ENCODE measurements at regions not wholly inside any gene's neighbourhood (a gene's known extent, or its start where the extent isn't known, plus 50 kb on each side); places are given as distances from the start of the nearest gene placed in this dataset.
"Not testable (repeated sequence)": the region's sequence is repeated elsewhere in the genome, so short reads cannot be mapped to it uniquely, and the experiment has no call there.

- no peak for DNase-seq
Measured at GRCh38 chr7:21318916-21319270, 109.0 kb upstream of the SP4 start.

DNA sequence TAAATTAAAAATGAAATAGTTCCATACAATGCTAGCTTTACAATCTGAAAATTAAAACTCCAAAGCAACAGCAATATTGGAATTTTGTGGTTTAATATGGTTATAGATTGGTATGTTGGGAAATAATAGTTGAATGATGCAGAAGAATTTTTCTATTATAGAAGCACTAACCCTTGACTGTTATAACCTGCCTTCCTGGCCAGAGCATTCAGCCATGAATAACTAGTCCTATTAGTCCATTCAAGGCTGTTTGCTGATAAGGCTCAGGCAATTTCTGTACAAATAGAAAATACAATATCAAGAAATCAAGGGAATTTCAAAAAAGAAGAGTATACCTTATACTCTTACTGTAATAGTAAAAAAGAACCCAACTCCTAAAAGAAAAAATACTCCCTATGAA is 101.6 kb upstream of the SP4 start:
- DNase-seq = no peak

GRCh38 chr7:21326921-21327320 is 101.0 kb upstream of the SP4 start:
- no peak for DNase-seq

DNA sequence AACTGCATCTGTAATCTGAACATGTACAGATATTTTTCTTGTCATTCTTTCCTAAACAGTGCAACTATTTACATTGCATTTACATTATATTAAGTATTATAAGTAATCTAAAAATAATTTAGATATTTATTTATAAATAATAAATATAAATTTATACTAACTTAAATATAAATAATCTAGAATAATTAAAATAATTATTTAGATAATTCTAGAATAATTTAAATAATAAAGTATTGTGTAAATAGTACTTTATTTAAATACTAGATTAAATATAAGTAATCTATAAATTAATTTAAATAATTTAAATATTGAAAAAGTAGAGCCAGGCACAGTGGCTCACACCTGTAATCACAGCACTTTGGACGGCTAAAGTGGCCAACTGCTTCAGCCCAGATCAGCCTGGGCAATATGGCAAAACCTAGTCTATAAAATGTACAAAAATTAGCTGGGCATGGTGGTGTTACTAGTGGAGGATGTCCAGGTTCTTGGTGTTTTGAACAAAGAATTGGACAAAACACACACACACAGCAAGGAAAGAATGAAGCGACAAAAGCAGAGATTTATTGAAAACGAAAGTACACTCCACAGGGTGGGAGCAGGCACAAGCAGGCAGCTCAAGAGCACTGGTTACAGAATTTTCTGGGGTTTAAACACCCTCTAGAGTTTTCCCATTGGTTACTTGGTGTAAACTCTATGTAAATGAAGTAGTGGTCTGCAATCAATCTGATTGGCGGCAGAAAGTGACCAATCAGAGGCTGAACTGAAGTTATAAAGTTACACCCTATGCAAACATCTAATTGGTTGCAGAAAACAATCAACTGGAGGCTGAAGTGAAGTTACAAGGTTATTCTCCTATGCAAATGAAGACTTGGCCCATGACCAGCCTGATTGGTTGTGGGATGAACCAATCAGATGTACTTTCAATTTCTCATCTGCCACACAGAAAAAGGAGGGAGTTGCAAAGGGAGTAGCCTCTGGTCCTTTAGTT is 100.2 kb upstream of the SP4 start:
- DNase-seq = no peak

GRCh38 chr7:21330462-21331178 is 97.3 kb upstream of the SP4 start:
- DNase-seq = no peak

GRCh38 chr7:21334906-21335305 is 93.0 kb upstream of the SP4 start:
- DNase-seq = no peak

GRCh38 chr7:21336743-21337142 is 91.1 kb upstream of the SP4 start:
- DNase-seq = no peak

DNA sequence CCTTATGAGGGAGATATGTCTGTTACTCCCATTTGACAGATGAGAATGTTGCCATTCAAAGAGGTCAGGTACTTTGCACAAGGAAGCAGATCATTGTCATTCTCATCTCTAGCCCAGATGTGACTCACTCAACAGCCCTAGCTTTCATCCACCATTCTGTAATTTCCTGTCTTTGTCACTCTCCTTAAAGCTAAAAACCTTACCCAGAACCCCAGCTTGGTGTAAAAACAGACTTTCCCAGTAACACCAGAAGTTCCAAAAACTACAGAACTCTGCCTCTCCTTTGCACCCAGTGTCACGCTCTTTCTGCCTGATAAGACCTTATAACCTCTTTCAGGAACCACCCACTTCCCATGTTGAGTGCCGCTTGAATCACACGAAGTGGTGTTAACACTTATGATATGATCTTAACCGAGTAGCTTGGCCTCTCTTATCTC is 89.1 kb upstream of the SP4 start:
- DNase-seq = no peak

DNA sequence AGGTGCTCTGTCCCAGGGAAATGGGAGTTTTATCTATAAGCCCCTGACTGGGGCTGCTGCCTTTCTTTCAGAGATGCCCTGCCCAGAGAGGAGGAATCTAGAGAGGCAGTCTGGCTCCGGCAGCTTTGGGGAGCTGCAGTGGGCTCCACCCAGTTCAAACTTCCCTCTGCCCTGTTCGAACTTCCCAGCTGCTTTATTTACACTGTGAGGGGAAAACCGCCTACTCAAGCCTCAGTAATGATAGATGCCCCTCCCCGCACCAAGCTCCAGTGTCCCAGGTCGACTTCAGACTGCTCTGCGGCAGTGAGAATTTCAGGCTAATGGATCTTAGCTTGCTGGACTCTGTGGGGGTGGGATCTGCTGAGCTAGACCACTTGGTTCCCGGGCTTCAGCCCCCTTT is 83.0 kb upstream of the SP4 start:
- DNase-seq = not testable (repeated sequence)

DNA sequence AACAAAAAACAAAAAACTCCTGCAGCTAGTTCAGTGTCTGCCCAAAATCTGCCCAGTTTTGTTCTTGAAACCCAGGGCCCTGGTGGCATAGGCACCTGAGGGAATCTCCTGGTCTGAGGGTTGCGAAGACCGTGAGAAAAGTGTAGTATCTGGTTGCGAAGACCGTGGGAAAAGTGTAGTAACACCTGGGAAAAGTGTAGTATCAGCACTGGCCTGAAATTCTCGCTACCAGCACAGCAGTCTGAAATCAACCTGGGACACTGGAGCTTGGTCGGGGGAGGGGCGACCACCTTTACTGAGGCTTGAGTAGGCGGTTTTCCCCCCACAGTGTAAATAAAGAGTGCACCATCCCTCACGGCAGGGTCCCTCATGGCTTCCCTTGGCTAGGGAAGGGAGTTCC is 82.5 kb upstream of the SP4 start:
- DNase-seq = no peak

GRCh38 chr7:21346297-21346696 is 81.6 kb upstream of the SP4 start:
- no peak for DNase-seq

DNA sequence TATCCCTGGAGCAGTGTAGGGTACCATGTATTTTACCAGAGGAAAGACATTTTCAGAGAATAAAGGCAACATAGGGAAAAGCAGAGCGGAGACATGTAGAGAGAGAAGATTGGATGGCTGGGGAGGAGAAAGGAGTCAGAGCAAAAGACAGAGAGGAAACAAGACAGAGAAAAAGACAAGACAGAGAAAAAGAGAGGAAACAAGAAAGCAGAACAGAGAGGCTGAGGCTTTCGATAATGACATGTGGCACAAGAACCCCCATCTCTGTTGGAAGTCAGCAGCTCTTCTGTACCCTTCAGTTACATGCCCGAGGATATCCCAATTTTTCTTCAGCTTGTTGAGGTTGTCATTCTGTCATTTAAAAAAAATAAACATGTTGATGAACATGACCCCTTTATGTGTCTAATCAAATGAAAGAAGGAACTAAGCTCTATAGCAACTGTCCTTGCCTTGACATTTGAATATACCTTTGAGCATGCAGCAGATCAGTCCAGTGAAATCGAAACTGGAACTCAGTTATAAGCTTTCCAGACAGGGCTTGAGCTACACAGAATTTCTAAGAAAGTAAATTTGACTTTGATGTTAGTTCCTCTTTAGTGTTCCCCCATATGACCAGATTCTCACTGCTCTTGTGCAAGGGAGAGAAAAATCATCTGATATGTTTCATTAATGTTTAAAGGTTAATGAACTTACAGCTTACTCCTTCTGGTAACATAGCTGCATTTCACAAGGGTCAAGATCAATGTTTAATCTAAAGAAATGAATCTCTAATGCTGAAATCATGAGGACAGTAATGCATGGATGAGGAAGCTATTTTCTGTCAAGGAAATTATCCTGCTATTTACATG is 75.1 kb upstream of the SP4 start:
- no peak for DNase-seq

DNA sequence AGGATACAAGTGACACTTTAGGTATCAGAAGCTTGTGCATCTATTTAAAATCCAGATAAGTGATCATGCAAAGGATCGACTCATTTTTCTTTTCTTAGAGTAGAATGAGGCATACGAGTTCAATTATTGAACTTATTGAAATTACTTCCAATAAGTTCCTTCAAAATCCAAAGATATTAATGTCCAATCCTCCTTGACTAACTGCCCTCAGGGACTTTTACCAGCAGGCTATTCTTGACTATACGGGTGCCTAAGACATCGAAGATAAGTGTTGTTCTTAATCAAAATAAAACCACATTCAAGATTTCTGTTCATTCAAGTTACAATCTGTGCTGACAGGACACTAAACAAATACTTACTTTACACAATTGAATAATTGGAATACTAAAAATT is 74.5 kb upstream of the SP4 start:
- no peak for DNase-seq

GRCh38 chr7:21354284-21354683 is 73.6 kb upstream of the SP4 start:
- no peak for DNase-seq

GRCh38 chr7:21355406-21355874 is 72.4 kb upstream of the SP4 start:
- DNase-seq = no peak

DNA sequence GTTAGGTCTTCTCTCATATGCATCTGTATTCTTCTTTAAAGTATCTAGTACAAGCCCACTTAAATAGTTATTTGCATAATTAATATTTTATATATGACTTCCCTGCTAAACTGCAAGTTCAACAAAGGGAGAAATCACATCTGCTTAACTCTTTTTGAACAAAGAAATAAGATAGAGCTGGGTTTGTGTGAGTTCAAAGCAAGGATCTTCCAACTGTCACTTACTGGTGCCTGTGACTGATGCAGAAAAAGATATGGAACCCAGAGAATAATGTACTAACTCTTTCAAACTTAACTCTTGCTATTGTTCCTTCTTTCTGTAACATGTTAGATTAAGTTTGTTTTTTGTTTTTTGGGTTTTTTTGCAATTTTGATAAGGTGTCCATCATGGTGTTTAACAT is 71.3 kb upstream of the SP4 start:
- no peak for DNase-seq

GRCh38 chr7:21357151-21358097 is 70.5 kb upstream of the SP4 start:
- DNase-seq = no peak

DNA sequence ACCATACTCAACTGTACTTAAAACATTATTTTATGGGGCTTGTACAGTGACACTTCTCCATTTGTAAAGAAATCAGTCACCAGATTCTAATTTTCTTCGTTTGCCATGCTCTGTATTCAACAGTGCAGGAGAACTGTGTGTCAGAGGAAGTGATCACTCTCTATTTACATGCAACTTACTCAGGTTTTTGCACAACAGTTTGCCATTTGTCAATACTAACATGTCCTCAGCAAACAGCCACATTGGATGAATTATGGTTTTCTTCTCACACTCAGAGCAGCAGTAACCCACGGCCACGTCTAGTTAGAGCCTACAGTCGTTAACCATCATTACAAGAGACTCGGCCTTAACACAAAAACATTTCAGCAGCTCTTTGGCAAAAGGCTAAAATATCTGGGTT is 69.2 kb upstream of the SP4 start:
- no peak for DNase-seq

GRCh38 chr7:21359163-21359562 is 68.7 kb upstream of the SP4 start:
- no peak for DNase-seq

- no peak for DNase-seq
Measured at GRCh38 chr7:21361413-21362125, 66.3 kb upstream of the SP4 start.

DNA sequence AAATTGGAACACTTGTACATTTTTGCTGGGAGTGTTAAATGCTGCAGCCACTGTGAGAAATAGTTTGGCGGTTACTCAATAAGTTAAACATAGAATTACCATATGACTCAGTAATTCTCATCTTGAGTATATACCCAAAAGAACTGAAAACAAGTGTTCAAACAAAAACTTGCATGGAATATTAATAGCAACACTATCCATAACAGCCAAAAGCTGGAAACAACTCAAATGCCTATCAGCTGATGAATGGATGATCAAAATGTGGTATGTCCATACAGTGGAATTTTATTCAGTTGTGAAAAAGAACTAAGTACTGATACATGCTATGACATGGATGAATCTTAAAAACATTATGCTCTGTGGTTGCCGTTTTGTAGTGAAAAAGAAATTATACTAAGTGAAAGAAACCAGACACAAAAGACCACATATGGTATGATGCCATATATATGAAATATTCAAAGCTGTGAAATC is 63.0 kb upstream of the SP4 start:
- no peak for DNase-seq

Data from tongue (tissue), 1 donor.